GM18498 (cell line): ENCODE measurements at regions not wholly inside any gene's neighbourhood (a gene's known extent, or its start where the extent isn't known, plus 50 kb on each side); places are given as distances from the start of the nearest gene placed in this dataset.
"Not testable (repeated sequence)": the region's sequence is repeated elsewhere in the genome, so short reads cannot be mapped to it uniquely, and the experiment has no call there.

Experiments
- ATAC-seq: cut with Tn5 transposase; IDR thresholded peaks from one replicate; pipeline ENCODE4 v1.9.1; 2021; ENCODE audit warnings: mild to moderate bottlenecking, moderate library complexity; ENCODE audit not compliant: unreplicated experiment

DNA sequence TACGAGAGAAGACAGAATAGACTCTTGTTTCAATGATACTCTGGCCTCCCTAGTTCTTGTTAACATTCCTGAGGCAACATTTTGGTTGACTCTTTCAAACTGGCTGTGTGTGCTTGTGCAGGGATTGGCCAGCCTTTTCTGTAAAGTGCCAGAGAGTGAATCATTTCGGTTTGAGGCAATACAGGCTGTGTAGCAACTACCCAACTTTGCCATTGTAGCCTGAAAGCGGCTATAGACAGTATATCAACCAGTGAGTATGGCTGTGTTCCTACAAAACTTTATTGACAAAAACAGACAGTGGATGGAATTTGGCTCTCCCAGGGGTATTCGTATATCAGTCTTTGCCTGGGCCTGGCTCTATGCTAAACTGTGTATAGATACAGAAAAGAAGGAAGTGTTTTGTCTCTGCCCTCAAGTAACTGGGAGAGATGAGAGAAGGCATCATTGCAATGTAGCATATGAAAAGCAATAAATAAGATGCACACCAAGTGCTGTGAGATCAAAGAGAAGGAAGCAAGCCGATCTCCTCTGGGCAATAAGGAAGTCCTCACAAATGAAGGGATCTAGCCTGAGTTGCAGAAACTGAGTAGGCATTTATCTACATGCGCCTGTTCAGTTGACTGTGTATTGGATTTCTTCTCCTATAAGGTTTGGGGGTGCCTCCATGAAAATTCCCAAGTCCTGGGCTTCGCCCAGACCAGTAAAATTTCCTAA lies 568.0 kb upstream of the KLF4 start:
- no peak for ATAC-seq

DNA sequence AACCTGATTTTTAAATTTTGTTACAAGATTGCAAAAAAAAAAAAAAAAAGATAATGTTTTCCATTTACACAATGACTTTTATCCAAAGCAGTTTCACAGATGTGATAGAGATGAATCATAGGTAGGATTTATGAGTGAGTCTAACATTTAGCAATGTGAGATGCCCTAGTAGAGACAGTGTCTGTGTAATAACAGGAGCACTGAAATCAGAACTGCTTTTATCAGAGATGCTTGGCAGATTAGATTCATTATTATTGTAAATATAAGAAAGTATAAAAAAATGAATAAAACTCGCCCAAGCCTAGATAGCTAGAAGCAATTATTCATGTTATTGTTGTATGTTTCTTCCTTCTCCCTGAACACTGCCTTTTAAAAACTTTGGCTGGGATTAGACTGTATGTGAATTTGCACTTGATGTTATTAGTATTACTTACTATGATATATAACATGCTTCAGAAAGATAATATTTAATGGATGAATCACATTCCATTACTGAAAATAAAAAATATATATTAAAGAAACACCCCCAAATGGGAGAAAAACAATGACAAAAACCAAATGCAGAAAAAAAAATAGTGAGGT lies 567.3 kb upstream of the KLF4 start:
- ATAC-seq: no peak

DNA sequence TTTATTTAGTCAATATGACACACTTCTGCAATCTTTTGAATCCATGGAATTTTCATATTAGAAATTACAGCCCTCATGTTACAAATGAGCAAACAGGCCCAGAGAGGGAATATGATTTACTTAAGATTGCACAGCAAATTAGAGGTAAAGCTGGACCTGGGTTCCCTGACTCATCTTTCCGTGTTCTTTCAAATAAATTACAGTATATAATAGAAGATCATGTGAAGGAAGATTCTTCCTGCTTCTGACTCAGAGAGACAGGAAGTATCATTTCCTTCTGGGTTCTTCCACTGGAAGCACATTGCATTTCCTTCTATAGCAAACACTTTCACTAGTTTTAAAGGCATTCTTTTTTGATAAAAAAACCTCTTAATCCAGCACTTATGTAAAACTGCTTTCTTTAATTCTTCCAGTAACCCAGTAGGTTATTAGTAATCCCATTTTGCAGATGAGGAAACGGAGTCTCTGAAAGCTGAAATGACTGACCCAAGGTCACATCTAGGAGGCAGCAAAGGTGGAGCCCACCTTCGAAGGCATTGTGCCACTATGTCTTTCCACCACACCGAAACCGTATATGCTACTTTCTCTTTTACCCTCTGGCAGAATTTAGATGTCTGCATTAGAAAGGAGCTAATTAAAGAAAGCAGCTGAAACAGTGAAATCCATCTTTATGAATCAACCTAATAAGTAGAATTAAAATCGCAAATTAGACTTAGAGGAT lies 566.7 kb upstream of the KLF4 start:
- no peak for ATAC-seq

DNA sequence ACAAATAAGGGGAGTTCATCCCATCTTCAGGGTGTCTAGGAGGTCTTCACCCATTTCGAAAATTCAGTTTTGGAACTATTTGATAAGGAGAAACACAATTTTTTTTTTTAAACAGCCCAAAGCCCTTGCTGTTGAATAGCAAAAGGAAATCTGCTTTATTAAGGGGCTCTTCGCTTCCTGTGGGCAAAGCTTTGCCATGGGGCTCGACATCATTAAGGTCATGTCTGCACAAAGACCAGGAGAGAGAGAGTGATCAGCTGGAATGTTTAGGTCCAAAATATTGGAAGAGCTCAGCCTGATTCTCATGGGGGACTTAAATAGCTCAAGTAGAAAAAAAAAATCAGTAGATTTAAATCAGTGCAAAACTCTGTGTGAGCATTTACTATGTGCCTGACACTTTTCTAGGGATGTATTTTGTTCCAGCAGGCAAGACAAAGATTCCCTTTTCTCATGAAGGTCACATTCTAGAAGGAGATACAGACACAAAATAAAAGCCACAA lies 564.6 kb upstream of the KLF4 start:
- no peak for ATAC-seq

DNA sequence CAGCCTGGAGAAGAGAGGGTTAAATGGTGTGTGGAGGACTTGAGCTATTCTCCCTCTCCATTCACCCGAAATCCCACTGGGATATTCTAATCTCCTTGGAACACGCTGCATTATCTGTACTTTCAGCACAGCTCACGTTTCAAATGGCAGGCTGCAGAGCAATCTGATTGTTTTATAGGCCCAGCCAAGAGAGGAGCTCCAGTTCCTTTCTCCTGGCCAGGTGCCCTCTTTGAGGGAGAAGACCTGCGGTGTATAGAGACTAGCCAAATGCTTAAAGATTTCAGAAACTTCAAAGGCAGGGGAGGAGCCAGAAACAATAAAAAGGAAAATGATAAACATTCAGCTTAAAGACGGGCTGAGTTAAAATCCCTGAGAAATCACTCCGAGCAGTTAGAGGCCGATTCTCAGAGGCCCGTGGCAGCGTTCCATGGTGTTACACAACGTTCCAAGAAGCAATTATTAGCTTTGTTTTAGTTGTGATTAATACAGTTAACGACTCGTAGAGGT lies 564.0 kb upstream of the KLF4 start:
- no peak for ATAC-seq

DNA sequence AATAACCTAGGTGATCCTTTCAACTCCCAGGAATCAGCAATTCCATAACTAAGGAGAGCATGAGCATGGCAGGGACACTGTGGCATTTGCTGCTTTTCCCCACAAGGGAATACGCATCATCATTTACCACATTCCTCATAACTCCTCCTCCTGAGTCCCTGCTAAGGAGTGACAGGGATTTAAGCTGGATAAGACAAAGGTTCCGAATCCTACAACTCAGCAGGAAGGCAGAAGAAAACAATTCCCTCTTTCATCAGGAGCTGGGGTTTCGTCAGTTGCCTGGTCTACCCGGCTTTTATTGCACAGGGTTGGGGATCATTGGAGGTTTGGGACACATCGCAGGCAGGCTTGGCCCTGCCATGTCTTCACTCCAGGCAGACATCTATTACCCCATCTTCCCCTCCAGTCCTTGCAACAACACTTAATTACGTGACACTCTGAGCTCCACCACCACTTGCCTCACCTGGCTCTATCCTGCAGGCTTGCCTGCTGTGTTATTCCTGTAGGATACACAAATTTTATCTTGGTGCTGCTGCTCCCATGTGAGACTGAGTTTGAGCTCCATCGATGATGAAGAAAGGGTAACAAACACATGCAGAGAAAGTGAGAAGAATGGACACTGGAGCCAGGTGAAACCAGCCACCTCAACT lies 563.0 kb upstream of the KLF4 start:
- ATAC-seq: no peak

DNA sequence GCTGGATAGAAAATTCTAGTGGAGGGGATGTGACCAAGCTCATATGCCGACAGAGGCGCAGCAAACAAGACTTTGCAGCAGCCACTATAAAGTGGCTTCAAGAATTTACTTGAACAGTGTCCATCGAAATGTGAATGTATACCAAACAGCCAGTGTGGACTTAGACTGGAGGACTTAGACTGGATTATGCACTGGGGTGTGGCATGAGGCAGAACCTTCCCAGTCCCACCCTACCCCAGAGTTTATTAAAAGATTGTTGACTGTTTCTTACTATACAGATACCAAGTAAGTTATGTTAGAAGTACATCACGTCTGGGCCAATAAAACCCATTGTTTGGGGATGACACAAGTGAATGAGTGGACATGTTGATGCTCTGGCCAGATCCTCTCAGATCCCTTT lies 561.3 kb upstream of the KLF4 start:
- ATAC-seq: no peak

DNA sequence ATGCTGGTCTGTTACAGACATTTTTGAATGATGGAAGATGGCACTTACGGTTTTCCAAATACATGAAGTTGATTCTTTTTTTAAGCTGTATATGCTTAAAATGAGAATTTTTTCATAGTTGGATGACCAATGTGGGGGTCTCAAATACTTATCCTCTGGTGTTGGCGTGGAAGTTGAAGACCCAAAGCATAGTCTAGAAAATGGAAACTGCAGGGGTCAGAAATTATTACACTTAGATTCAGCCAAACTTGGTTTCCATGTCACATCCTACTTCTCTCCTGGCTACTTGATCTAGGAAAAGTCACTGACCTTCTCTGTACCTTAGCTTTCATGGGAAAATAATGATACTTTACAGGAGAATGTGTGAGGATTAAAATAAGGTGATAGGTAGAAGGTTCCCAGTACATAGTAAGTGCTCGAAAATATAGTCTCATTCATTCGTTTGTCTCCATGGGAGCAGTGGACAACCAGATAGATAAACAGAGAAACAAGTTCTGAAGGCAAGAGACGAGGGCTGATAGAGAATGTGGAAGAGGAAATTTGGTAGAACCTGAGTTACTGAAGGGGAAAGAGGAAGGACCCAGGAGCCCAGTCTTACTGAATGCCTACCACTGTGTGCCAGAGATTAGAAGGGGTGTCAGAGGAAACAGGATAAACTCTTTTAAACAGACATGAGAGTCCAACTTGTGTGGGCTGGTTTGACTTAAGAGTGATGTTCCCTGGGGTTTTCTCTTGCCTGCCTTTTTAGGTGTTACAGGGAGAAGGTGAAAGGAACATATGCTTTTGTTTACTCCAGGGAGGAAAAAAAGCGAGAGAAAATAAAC lies 560.3 kb upstream of the KLF4 start:
- no peak for ATAC-seq

DNA sequence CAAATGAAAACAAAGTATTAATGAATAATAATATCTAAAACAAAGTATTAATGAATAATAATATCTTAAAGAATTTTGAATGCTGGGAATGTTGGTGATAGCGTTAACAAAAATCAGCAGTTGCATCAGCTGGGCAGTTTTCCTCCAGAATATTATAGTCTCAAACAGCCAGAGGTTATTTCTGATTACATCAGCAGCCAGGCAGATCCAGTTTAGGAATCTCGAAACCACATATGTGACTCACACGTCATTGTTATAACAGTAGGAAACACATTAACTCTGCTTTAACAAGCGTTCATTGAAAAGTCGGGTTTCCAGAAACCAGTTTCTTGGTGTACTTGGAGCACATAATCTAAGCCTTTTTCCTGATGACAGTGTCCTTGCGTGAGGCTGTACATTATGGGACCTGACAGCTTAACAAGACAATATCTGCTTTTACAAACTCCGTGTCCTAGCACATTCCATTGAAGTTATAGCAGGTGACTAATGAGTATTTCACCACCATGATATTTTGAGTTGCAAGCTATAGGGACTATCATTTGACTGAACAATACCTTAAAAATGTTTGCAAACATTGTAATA lies 559.5 kb upstream of the KLF4 start:
- no peak for ATAC-seq

DNA sequence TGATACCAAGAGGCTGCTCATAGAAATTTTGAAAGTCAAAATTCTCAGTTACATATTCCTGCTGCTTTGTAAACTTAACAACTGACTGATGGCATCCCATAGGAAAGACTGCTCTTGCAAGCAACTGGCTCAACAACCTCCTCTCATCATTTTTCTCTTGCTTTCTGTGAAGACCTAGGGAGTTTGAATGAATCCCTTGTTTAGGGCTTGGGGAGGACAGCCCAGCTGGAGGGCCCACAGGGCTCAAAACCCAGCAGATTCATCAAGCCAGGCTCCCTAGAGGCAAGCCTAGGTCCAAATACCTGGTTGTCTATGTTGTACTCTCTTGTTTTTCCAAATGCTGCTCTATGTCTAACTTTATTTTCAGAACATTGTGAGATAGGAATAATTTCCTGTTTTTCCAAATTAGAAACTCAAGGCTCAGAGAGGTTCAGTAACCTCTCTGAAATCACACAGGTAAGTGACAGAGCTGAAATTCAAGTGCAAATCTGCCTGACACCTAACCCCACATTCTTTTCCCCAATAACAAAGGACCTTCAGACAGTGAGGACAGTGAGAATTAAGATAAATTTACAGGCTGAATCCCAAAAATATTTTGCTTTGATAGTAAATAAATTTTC lies 558.9 kb upstream of the KLF4 start:
- ATAC-seq: no peak

DNA sequence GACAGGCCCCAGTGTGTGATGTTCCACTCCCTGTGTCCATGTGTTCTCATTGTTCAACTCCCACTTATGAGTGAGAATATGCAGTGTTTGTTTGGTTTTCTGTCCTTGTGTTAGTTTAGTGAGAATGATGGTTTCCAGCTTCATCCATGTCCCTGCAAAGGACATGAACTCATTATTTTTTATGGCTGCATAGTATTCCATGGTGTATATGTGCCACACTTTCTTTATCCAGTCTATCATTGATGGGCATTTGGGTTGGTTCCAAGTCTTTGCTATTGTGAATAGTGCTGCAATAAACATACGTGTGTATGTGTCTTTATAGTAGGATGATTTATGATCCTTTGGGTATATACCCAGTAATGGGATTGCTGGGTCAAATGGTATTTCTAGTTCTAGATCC lies 558.2 kb upstream of the KLF4 start:
- ATAC-seq: not testable (repeated sequence)

DNA sequence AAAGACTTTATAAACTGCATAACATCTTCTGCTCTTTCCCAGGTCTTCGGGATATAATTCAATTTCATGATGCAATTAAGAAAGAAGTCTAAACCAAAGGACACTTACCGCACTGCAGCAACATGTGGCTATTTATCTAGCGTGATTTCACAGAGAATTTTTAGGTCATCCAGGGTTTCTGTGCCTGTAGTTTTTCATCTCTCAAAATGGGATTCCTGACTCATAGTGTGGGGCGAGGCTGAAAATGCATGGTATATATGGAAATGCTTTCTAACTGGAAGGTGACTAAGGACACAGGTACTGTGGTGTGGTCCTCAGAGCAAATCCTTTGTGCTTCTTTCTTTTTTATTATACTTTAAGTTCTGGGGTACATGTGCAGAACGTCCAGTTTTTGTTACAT lies 557.7 kb upstream of the KLF4 start:
- no peak for ATAC-seq

DNA sequence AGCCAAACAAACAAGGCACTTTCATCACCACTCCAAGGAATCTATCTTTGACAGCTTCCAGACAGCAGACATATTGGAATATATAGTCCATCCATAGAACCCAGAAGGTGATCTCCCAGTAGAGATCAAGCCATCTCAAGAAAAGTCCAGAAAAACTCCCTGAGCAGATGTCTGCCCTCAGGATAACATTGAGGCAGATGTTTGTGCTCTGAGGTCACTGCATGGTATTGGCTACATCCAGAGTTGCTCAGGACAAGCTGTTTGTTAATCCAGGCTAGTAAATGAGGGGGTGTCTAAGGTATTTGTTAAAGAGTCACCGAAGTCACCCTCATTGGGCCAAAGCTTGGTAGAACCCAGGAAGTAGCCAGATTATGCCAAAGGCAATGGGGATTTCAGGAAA lies 556.3 kb upstream of the KLF4 start:
- no peak for ATAC-seq

DNA sequence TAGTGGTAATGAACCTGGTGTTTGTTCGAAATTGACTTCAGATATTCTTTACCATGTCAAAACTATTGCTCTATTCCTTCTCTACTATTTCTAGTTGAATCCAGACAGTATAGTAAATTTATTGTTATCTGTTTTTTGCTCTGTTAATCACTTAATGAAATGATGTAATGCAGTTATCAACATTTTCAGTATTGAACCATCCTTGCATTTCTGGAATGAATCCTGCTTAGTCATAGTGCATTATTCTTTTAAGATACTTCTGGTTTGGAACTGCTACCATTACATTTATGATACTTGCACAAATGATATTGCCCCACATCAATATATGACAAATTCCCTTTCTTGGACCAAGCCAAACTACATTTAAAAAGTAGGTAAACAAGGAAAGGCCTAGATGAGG lies 554.0 kb upstream of the KLF4 start:
- ATAC-seq: no peak

DNA sequence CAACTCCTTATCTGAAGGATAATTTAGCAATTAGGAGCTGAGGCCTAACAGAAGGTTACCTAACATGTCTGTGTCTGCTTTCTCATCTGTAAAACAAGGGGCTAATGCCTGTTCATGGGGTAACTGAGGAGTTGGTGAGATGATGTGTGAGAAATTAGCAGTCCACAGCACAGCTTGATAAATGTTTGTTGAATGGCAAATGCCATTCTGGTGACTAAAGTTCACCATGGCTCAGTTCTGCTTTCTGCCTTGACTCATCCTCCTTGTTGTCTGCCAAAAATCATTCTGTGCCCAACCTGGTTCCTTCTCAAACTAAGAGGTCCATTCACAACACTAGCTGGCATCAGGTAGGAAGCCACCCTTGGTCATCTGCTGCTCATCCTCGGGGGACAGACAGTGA lies 552.0 kb upstream of the KLF4 start:
- ATAC-seq: no peak

DNA sequence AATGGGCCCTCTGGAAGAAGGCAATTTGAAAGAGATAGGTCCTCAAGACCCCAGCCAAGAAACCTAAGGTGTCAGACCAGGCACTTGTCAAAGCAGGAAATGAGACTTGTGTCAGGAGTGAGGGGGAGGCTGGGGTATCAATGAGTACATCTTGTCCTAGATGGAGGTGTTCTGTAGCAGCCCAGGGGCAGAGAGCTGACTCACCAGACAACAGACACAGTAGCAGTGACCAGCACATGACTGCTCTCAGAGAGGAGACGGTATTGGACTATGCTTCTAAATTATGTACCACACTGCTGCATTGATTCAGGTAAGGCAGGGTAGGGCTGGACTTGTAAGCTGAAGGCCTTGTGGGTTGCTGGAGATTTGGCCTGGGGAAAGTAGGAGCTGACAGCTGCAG lies 551.2 kb upstream of the KLF4 start:
- no peak for ATAC-seq

DNA sequence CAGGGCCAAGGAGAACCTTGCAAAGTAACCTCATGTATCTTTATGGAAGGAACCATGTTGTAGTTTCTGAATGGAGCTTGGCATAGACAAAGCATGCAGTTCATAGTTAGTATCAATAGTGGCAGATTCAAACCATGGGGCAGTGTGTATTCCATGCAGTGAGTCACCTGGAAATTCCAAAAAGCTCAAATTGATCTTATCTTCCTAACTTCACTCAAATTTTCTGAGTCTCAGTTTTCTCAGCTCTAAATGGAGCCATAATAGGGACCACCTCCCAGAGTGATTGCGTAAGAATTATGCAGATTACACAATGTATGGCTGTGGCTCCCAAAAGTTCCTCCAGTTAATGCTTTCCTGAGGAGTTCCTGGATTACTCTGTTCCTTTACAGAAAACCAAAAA lies 549.9 kb upstream of the KLF4 start:
- no peak for ATAC-seq

DNA sequence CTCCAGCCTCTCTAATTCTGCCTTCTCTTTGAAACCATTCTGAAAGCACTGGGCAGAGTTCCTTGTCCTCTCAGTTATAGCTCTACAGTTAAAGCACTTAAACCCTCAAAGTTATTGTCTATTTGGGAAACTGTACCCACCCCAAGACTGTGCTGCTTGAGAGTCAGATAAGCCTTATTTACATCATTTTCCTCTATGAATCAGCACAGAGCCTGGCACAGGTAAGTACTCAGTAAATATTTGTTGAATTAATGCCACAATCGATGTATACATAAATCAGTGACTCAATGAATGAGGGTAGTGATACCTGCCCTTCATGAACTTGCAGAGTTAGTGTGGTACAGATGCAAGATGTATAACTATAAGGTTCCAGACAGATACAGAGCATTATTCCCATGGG lies 549.4 kb upstream of the KLF4 start:
- no peak for ATAC-seq

DNA sequence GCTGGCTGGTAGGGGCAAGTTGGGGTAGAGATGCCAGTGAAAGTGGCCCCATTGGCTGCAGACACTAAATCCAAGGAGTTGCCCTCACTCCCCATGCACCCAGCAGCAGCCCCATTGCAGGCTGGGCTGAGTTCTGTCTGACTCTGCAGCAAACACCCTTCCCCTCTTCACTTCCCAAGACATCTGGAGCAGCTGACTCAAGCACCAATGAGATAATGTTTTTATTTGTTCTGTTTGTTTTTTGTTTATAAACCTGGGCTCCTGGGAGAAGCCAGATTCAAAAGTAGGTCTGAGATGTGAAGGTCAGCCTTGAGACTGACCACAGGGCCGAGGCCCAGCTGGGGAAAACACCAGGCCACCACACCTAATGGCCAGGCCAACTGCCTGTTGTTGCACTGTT lies 545.9 kb upstream of the KLF4 start:
- no peak for ATAC-seq
